ENCODE measurements at regions not wholly inside any gene's neighbourhood (a gene's known extent, or its start where the extent isn't known, plus 50 kb on each side); places are given as distances from the start of the nearest gene placed in this dataset.

- no peaks in the 10 kb centered on the region for H3K27me3 ChIP-seq
- peaks cover 15% of the 10 kb centered on the region for H3K9me3 ChIP-seq
- H3K4me2 ChIP-seq, result no peak overlapping the region
- H3K36me3 ChIP-seq, result no peaks in the 10 kb centered on the region
- H3K4me3 ChIP-seq, result no peak overlapping the region
- H3K27ac ChIP-seq, result no peak overlapping the region
- no peaks in the 10 kb centered on the region for H3K4me1 ChIP-seq
- H4K20me1 ChIP-seq, result no peaks in the 10 kb centered on the region
- no peak for TF ChIP-seq Cebpa-rat (IDR thresholded peaks at IDR 0.05)
- no peak overlapping the region for H3K9ac ChIP-seq
These were observed 2847.6 kb upstream of the PCDH20 start for GRCh38 chr13:64263285-64263684.

GRCh38 chr13:64256751-64257150 is 2841.1 kb upstream of the PCDH20 start:
- no peak overlapping the region for H3K27ac ChIP-seq
- H3K36me3 ChIP-seq, result no peaks in the 10 kb centered on the region
- H3K4me2 ChIP-seq, result no peak overlapping the region
- no peaks in the 10 kb centered on the region for H4K20me1 ChIP-seq
- H3K27me3 ChIP-seq, result no peaks in the 10 kb centered on the region
- no peak overlapping the region for H3K9ac ChIP-seq
- no peak for TF ChIP-seq Cebpa-rat (IDR thresholded peaks at IDR 0.05)
- no peaks in the 10 kb centered on the region for H3K4me1 ChIP-seq
- 0 out of 2 replicates have a peak, but pooled peaks cover under 1% of the 10 kb centered on the region for H3K9me3 ChIP-seq
- H3K4me3 ChIP-seq, result no peak overlapping the region

GRCh38 chr13:64255988-64256387 is 2840.3 kb upstream of the PCDH20 start:
- H3K36me3 ChIP-seq, result no peaks in the 10 kb centered on the region
- H3K9me3 ChIP-seq, result 0 out of 2 replicates have a peak, but pooled peaks cover 4% of the 10 kb centered on the region
- no peak overlapping the region for H3K27ac ChIP-seq
- no peak for TF ChIP-seq Cebpa-rat (IDR thresholded peaks at IDR 0.05)
- H3K9ac ChIP-seq, result no peak overlapping the region
- H4K20me1 ChIP-seq, result no peaks in the 10 kb centered on the region
- no peak overlapping the region for H3K4me2 ChIP-seq
- H3K4me1 ChIP-seq, result no peaks in the 10 kb centered on the region
- H3K4me3 ChIP-seq, result no peak overlapping the region
- H3K27me3 ChIP-seq, result no peaks in the 10 kb centered on the region

- Histone ChIP-seq H3K27ac (no peak overlapping the region), H3K9ac (no peak overlapping the region), H3K4me1 (no peaks in the 10 kb centered on the region), H4K20me1 (no peaks in the 10 kb centered on the region), H3K4me2 (no peak overlapping the region), H3K36me3 (no peaks in the 10 kb centered on the region), H3K27me3 (no peaks in the 10 kb centered on the region), H3K4me3 (no peak overlapping the region), H3K9me3 (0 out of 2 replicates have a peak, but pooled peaks cover 4% of the 10 kb centered on the region)
- TF ChIP-seq Cebpa-rat (IDR thresholded peaks at IDR 0.05), result no peak
These were observed 2832.9 kb upstream of the PCDH20 start for GRCh38 chr13:64248371-64249065.

GRCh38 chr13:64239372-64239771 is 2823.7 kb upstream of the PCDH20 start:
- H3K27ac ChIP-seq, result no peak overlapping the region
- H3K9ac ChIP-seq, result no peak overlapping the region
- no peaks in the 10 kb centered on the region for H3K9me3 ChIP-seq
- no peaks in the 10 kb centered on the region for H3K36me3 ChIP-seq
- no peak for TF ChIP-seq Cebpa-rat (IDR thresholded peaks at IDR 0.05)
- H3K4me1 ChIP-seq, result no peaks in the 10 kb centered on the region
- no peaks in the 10 kb centered on the region for H4K20me1 ChIP-seq
- H3K4me3 ChIP-seq, result no peak overlapping the region
- H3K27me3 ChIP-seq, result no peaks in the 10 kb centered on the region
- no peak overlapping the region for H3K4me2 ChIP-seq

GRCh38 chr13:64234255-64234654 is 2818.6 kb upstream of the PCDH20 start:
- TF ChIP-seq Cebpa-rat (IDR thresholded peaks at IDR 0.05), result no peak
- no peaks in the 10 kb centered on the region for H4K20me1 ChIP-seq
- H3K27ac ChIP-seq, result no peak overlapping the region
- H3K4me2 ChIP-seq, result no peak overlapping the region
- H3K4me3 ChIP-seq, result no peak overlapping the region
- H3K4me1 ChIP-seq, result no peaks in the 10 kb centered on the region
- H3K9me3 ChIP-seq, result no peaks in the 10 kb centered on the region
- no peaks in the 10 kb centered on the region for H3K36me3 ChIP-seq
- H3K27me3 ChIP-seq, result no peaks in the 10 kb centered on the region
- H3K9ac ChIP-seq, result no peak overlapping the region

- Histone ChIP-seq H3K4me1 (no peaks in the 10 kb centered on the region), H3K9ac (no peak overlapping the region), H3K4me3 (no peak overlapping the region), H3K27ac (no peak overlapping the region), H3K36me3 (no peaks in the 10 kb centered on the region), H4K20me1 (no peaks in the 10 kb centered on the region), H3K9me3 (no peaks in the 10 kb centered on the region), H3K27me3 (no peaks in the 10 kb centered on the region), H3K4me2 (no peak overlapping the region)
- TF ChIP-seq Cebpa-rat (IDR thresholded peaks at IDR 0.05), result no peak
These were observed 2807.4 kb upstream of the PCDH20 start for GRCh38 chr13:64223016-64223415.

GRCh38 chr13:64206430-64207225 is 2791.0 kb upstream of the PCDH20 start:
- Histone ChIP-seq H3K9ac (no peak overlapping the region), H3K9me3 (peaks cover 11% of the 10 kb centered on the region), H3K27me3 (no peaks in the 10 kb centered on the region), H3K4me2 (no peak overlapping the region), H3K36me3 (no peaks in the 10 kb centered on the region), H3K27ac (no peak overlapping the region), H3K4me1 (no peaks in the 10 kb centered on the region), H4K20me1 (no peaks in the 10 kb centered on the region), H3K4me3 (no peak overlapping the region)
- TF ChIP-seq Cebpa-rat (IDR thresholded peaks at IDR 0.05), result no peak

- Histone ChIP-seq H3K4me3 (no peak overlapping the region), H3K4me2 (no peak overlapping the region), H3K9me3 (peaks cover 11% of the 10 kb centered on the region), H4K20me1 (no peaks in the 10 kb centered on the region), H3K9ac (no peak overlapping the region), H3K27me3 (no peaks in the 10 kb centered on the region), H3K4me1 (no peaks in the 10 kb centered on the region), H3K27ac (no peak overlapping the region), H3K36me3 (no peaks in the 10 kb centered on the region)
- TF ChIP-seq Cebpa-rat (IDR thresholded peaks at IDR 0.05), result no peak
These were observed 2786.9 kb upstream of the PCDH20 start for GRCh38 chr13:64202517-64202916.

- Histone ChIP-seq H4K20me1 (no peaks in the 10 kb centered on the region), H3K4me3 (no peak overlapping the region), H3K4me2 (no peak overlapping the region), H3K36me3 (no peaks in the 10 kb centered on the region), H3K27me3 (no peaks in the 10 kb centered on the region), H3K9ac (no peak overlapping the region), H3K27ac (no peak overlapping the region), H3K4me1 (no peaks in the 10 kb centered on the region), H3K9me3 (no peaks in the 10 kb centered on the region)
- no peak for TF ChIP-seq Cebpa-rat (IDR thresholded peaks at IDR 0.05)
These were observed 2781.6 kb upstream of the PCDH20 start for GRCh38 chr13:64197232-64197631.

Data from BLaER1 (cell line).